ENCODE measurements at regions not wholly inside any gene's neighbourhood (a gene's known extent, or its start where the extent isn't known, plus 50 kb on each side); places are given as distances from the start of the nearest gene placed in this dataset.

- POLR2A ChIA-PET = no interaction called here
- DNase-seq (ENCODE audit: extremely low spot score) = no peak
- TF ChIP-seq FOXM1 (IDR thresholded peaks at IDR 0.05; ENCODE audit: borderline replicate concordance) (no peak), BHLHE40 (IDR thresholded peaks at IDR 0.05; ENCODE audit: borderline replicate concordance) (no peak), SP1 (IDR thresholded peaks at IDR 0.05) (no peak)
- CTCF ChIA-PET = no interaction called here
These were observed 378.5 kb upstream of the MGAT4C start for GRCh38 chr12:86634456-86635410.

GRCh38 chr12:86627001-86627400, 370.8 kb upstream of the MGAT4C start:
- CTCF ChIA-PET = no interaction called here

GRCh38 chr12:86623267-86623666, 367.1 kb upstream of the MGAT4C start:
- ChIA-PET POLR2A (no interaction called here), CTCF (no interaction called here)
- TF ChIP-seq NFRKB (IDR thresholded peaks at IDR 0.05) (no peak), TARDBP (IDR thresholded peaks at IDR 0.05) (no peak), FOXM1 (IDR thresholded peaks at IDR 0.05; ENCODE audit: borderline replicate concordance) (no peak), ZNF384 (IDR thresholded peaks at IDR 0.05) (no peak), FOXA1 (IDR thresholded peaks at IDR 0.05) (no peak), HDGF (IDR thresholded peaks at IDR 0.05; ENCODE audit: borderline replicate concordance) (no peak), CTBP1 (IDR thresholded peaks at IDR 0.05; ENCODE audit: borderline replicate concordance) (no peak), SUZ12 (IDR thresholded peaks at IDR 0.05) (no peak), FOXK2 (IDR thresholded peaks at IDR 0.05) (no peak), PKNOX1 (IDR thresholded peaks at IDR 0.05) (no peak), L3MBTL2 (conservative IDR thresholded peaks at IDR 0.05) (no peak), LEF1 (IDR thresholded peaks at IDR 0.05; ENCODE audit: borderline replicate concordance) (no peak), SP1 (IDR thresholded peaks at IDR 0.05) (no peak), BHLHE40 (IDR thresholded peaks at IDR 0.05; ENCODE audit: borderline replicate concordance) (no peak), ELF4 (IDR thresholded peaks at IDR 0.05) (no peak), ARNT (IDR thresholded peaks at IDR 0.05) (no peak)
- no peak for DNase-seq (ENCODE audit: extremely low spot score)

More at GRCh38 chr12:86627001-86627400, 370.8 kb upstream of the MGAT4C start:
- POLR2A ChIA-PET = no interaction called here
- DNase-seq (ENCODE audit: extremely low spot score) = no peak
- TF ChIP-seq LEF1 (IDR thresholded peaks at IDR 0.05; ENCODE audit: borderline replicate concordance) (no peak), SUZ12 (IDR thresholded peaks at IDR 0.05) (no peak), ELF4 (IDR thresholded peaks at IDR 0.05) (no peak), TARDBP (IDR thresholded peaks at IDR 0.05) (no peak)

- TF ChIP-seq SP1 (IDR thresholded peaks at IDR 0.05) = no peak
- no peak for TF ChIP-seq FOXK2 (IDR thresholded peaks at IDR 0.05)
- no peak for TF ChIP-seq FOXA1 (IDR thresholded peaks at IDR 0.05)
- TF ChIP-seq FOXM1 (IDR thresholded peaks at IDR 0.05; ENCODE audit: borderline replicate concordance) = no peak
- no peak for TF ChIP-seq HDGF (IDR thresholded peaks at IDR 0.05; ENCODE audit: borderline replicate concordance)
- no peak for TF ChIP-seq ZNF384 (IDR thresholded peaks at IDR 0.05)
- TF ChIP-seq L3MBTL2 (conservative IDR thresholded peaks at IDR 0.05) = no peak
- TF ChIP-seq NFRKB (IDR thresholded peaks at IDR 0.05) = no peak
- no peak for TF ChIP-seq PKNOX1 (IDR thresholded peaks at IDR 0.05)
- no peak for TF ChIP-seq BHLHE40 (IDR thresholded peaks at IDR 0.05; ENCODE audit: borderline replicate concordance)
- no peak for TF ChIP-seq LEF1 (IDR thresholded peaks at IDR 0.05; ENCODE audit: borderline replicate concordance)
- TF ChIP-seq ELF4 (IDR thresholded peaks at IDR 0.05) = no peak
- TF ChIP-seq TARDBP (IDR thresholded peaks at IDR 0.05) = no peak
- CTCF ChIA-PET = no interaction called here
- DNase-seq (ENCODE audit: extremely low spot score) = no peak
- POLR2A ChIA-PET = no interaction called here
These were observed 365.8 kb upstream of the MGAT4C start for GRCh38 chr12:86621957-86622356.

GRCh38 chr12:86613311-86613710, 357.1 kb upstream of the MGAT4C start:
- no peak for DNase-seq (ENCODE audit: extremely low spot score)
- CTCF ChIA-PET = no interaction called here
- POLR2A ChIA-PET = no interaction called here
- TF ChIP-seq SP1 (IDR thresholded peaks at IDR 0.05) (no peak), ELF4 (IDR thresholded peaks at IDR 0.05) (no peak), FOXK2 (IDR thresholded peaks at IDR 0.05) (no peak), CTBP1 (IDR thresholded peaks at IDR 0.05; ENCODE audit: borderline replicate concordance) (no peak), NFRKB (IDR thresholded peaks at IDR 0.05) (no peak), TARDBP (IDR thresholded peaks at IDR 0.05) (no peak), PKNOX1 (IDR thresholded peaks at IDR 0.05) (no peak), FOXM1 (IDR thresholded peaks at IDR 0.05; ENCODE audit: borderline replicate concordance) (no peak), FOXA1 (IDR thresholded peaks at IDR 0.05) (no peak), LEF1 (IDR thresholded peaks at IDR 0.05; ENCODE audit: borderline replicate concordance) (no peak), BHLHE40 (IDR thresholded peaks at IDR 0.05; ENCODE audit: borderline replicate concordance) (no peak), ZNF384 (IDR thresholded peaks at IDR 0.05) (no peak), ARNT (IDR thresholded peaks at IDR 0.05) (no peak), SUZ12 (IDR thresholded peaks at IDR 0.05) (no peak), HDGF (IDR thresholded peaks at IDR 0.05; ENCODE audit: borderline replicate concordance) (no peak), L3MBTL2 (conservative IDR thresholded peaks at IDR 0.05) (no peak)

GRCh38 chr12:86608638-86609037, 352.4 kb upstream of the MGAT4C start:
- TF ChIP-seq SUZ12 (IDR thresholded peaks at IDR 0.05) (no peak), FOXK2 (IDR thresholded peaks at IDR 0.05) (no peak), ELF4 (IDR thresholded peaks at IDR 0.05) (no peak), TARDBP (IDR thresholded peaks at IDR 0.05) (no peak), SP1 (IDR thresholded peaks at IDR 0.05) (no peak), ARNT (IDR thresholded peaks at IDR 0.05) (no peak), L3MBTL2 (conservative IDR thresholded peaks at IDR 0.05) (no peak), BHLHE40 (IDR thresholded peaks at IDR 0.05; ENCODE audit: borderline replicate concordance) (no peak)
- ChIA-PET POLR2A (no interaction called here), CTCF (no interaction called here)
- DNase-seq (ENCODE audit: extremely low spot score) = no peak

Measured in HEK293T (cell line).